ENCODE measurements at regions not wholly inside any gene's neighbourhood (a gene's known extent, or its start where the extent isn't known, plus 50 kb on each side); places are given as distances from the start of the nearest gene placed in this dataset.
"Not testable (repeated sequence)": the region's sequence is repeated elsewhere in the genome, so short reads cannot be mapped to it uniquely, and the experiment has no call there.

- H3K27me3 ChIP-seq, result no peaks in the 10 kb centered on the region
- no peak for DNase-seq
- no peak for TF ChIP-seq CTCF (IDR thresholded peaks at IDR 0.05)
- ATAC-seq, result no peak
- WGBS, 2 donors, result 93% methylated on average over 5 of the region's 5 CpGs
- no peak overlapping the region for H3K4me3 ChIP-seq
- no peak overlapping the region for H3K27ac ChIP-seq
- intact Hi-C loops (cut with DNase I), result no loop called here
- peaks cover 0 to 11% (median 0%) of the 10 kb centered on the region in 11 donors for H3K9me3 ChIP-seq
- H3K4me1 ChIP-seq, result peaks cover 0 to 5% (median 0%) of the 10 kb centered on the region in 9 donors
- H3K36me3 ChIP-seq, result no peaks in the 10 kb centered on the region
Observed at GRCh38 chr3:159751752-159752151, 236.9 kb upstream of the IL12A start.

- ATAC-seq; H3K36me3 ChIP-seq; DNase-seq; H3K27me3 ChIP-seq; H3K4me3 ChIP-seq; H3K27ac ChIP-seq; intact Hi-C loops (cut with DNase I): not testable (repeated sequence)
- peaks cover 0 to 11% (median 0%) of the 10 kb centered on the region in 11 donors for H3K9me3 ChIP-seq
- peaks cover 0 to 18% (median 9%) of the 10 kb centered on the region in 9 donors for H3K4me1 ChIP-seq
- 91 to 92% methylated on average over 5 of the region's 5 CpGs for WGBS, 2 donors
Observed at GRCh38 chr3:159756279-159757207, 232.1 kb upstream of the IL12A start.

GRCh38 chr3:159757341-159758060 lies 231.1 kb upstream of the IL12A start:
- Histone ChIP-seq H3K27me3 (peaks cover 0 to 4% (median 0%) of the 10 kb centered on the region in 7 donors), H3K4me3 (no peak overlapping the region), H3K9me3 (peaks cover 0 to 11% (median 0%) of the 10 kb centered on the region in 11 donors), H3K4me1 (peaks cover 7 to 28% (median 18%) of the 10 kb centered on the region in 9 donors), H3K36me3 (no peaks in the 10 kb centered on the region), H3K27ac (no peak overlapping the region)
- intact Hi-C loops (cut with DNase I), result no loop called here
- DNase-seq, result no peak
- TF ChIP-seq CTCF (IDR thresholded peaks at IDR 0.05), result no peak
- ATAC-seq, result no peak
- 87 to 90% methylated on average over 5 of the region's 5 CpGs for WGBS, 2 donors

GRCh38 chr3:159760046-159760445 lies 228.6 kb upstream of the IL12A start:
- TF ChIP-seq CTCF (IDR thresholded peaks at IDR 0.05), result no peak
- H3K4me3 ChIP-seq, result no peak overlapping the region
- peaks cover 7 to 33% (median 23%) of the 10 kb centered on the region in 9 donors for H3K4me1 ChIP-seq
- intact Hi-C loops (cut with DNase I), result loop anchor here in 8 of 10 donors (5.0 to 10.0 kb wide), 7 partner anchors 37 to 143 kb away; no protein-coding TSS in a partner anchor
- H3K36me3 ChIP-seq, result no peaks in the 10 kb centered on the region
- H3K27ac ChIP-seq, result no peak overlapping the region
- peaks cover 0 to 29% (median 0%) of the 10 kb centered on the region in 7 donors for H3K27me3 ChIP-seq
- H3K9me3 ChIP-seq, result peaks cover 0 to 11% (median 0%) of the 10 kb centered on the region in 11 donors
- DNase-seq (no peak), ATAC-seq (no peak)
